GM12892 (cell line): ENCODE measurements at regions not wholly inside any gene's neighbourhood (a gene's known extent, or its start where the extent isn't known, plus 50 kb on each side); places are given as distances from the start of the nearest gene placed in this dataset.

ENCODE experiments used
- POLR2AphosphoS5 ChIP-seq: IDR thresholded peaks from 2 replicates; pipeline ENCODE4 v1.6.1; 2011; ENCODE audit warnings: low read depth, low read length, control low read depth
- TAF1 ChIP-seq: IDR thresholded peaks from 2 replicates; pipeline ENCODE4 v1.6.1; 2011; ENCODE audit warnings: low read depth, mild to moderate bottlenecking, control low read depth, low read length, borderline replicate concordance

- TF ChIP-seq TAF1 (no peak), POLR2AphosphoS5 (no peak)
These were observed 284.7 kb upstream of the ANO5 start for GRCh38 chr11:21908211-21908610.
